Mammary epithelial cell (primary cell): ENCODE measurements at regions not wholly inside any gene's neighbourhood (a gene's known extent, or its start where the extent isn't known, plus 50 kb on each side); places are given as distances from the start of the nearest gene placed in this dataset.

ENCODE experiments used
- EZH2 ChIP-seq: IDR thresholded peaks from 2 replicates; pipeline ENCODE4 v1.6.1; 2012; ENCODE audit warnings: low read length, inconsistent platforms, borderline replicate concordance
- TF ChIP-seq, protein P1 (sequence below), 2 donors: IDR thresholded peaks in 1 of 2; conservative IDR thresholded peaks in 1 of 2; 2 replicates each; pipeline ENCODE4 v1.5.1; 2011 to 2012; ENCODE audit warnings: inconsistent platforms in 2 of 2, low read length in 2 of 2, mild to moderate bottlenecking in 2 of 2, control low read depth in 1 of 2, low read depth in 1 of 2; ENCODE audit not compliant: insufficient read depth in 1 of 2; ENCODE audit errors: extremely low read depth in 1 of 2

DNA sequence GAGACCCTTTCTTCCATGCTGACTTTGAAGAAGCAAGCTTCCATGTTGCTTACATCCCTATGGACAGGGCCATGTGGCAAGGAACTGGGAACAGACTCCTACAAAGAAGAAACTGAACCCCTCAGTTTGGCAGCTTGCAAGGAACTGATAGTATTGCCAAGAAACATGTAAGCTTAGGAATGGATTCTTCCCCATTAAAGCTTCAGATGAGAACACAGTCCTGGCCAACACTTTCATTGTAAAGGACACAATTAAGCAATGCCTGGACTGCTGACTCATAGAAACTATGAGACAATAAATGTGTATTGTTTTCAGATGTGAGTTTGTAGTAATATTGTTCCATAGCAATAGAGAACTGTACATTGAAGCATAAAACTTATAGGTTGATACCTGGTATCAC, 82.4 kb downstream of the AASDHPPT start:
- TF ChIP-seq, protein P1, sequence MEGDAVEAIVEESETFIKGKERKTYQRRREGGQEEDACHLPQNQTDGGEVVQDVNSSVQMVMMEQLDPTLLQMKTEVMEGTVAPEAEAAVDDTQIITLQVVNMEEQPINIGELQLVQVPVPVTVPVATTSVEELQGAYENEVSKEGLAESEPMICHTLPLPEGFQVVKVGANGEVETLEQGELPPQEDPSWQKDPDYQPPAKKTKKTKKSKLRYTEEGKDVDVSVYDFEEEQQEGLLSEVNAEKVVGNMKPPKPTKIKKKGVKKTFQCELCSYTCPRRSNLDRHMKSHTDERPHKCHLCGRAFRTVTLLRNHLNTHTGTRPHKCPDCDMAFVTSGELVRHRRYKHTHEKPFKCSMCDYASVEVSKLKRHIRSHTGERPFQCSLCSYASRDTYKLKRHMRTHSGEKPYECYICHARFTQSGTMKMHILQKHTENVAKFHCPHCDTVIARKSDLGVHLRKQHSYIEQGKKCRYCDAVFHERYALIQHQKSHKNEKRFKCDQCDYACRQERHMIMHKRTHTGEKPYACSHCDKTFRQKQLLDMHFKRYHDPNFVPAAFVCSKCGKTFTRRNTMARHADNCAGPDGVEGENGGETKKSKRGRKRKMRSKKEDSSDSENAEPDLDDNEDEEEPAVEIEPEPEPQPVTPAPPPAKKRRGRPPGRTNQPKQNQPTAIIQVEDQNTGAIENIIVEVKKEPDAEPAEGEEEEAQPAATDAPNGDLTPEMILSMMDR (conservative IDR thresholded peaks at IDR 0.05 in 1 of 2, IDR thresholded peaks at IDR 0.05 in 1 of 2; ENCODE audit: extremely low read depth in 1 of 2, insufficient read depth in 1 of 2, low read depth in 1 of 2, low read length in 2 of 2) = no peak
- TF ChIP-seq EZH2 = no peak
